SK-N-MC (cell line): ENCODE measurements at regions not wholly inside any gene's neighbourhood (a gene's known extent, or its start where the extent isn't known, plus 50 kb on each side); places are given as distances from the start of the nearest gene placed in this dataset.
"Not testable (repeated sequence)": the region's sequence is repeated elsewhere in the genome, so short reads cannot be mapped to it uniquely, and the experiment has no call there.

Experiments used
- FOXP2 ChIP-seq: optimal IDR thresholded peaks from 2 replicates; pipeline ENCODE3; 2011; ENCODE audit warnings: mild to moderate bottlenecking, moderate library complexity; ENCODE audit not compliant: insufficient read depth; ENCODE audit errors: extremely low read length, control extremely low read depth
- POLR2AphosphoS5 ChIP-seq: IDR thresholded peaks from 2 replicates; pipeline ENCODE4 v1.6.1; 2012; ENCODE audit warnings: mild to moderate bottlenecking, low read depth, low read length, borderline replicate concordance

- TF ChIP-seq POLR2AphosphoS5, FOXP2: not testable (repeated sequence)
These were observed 104.7 kb upstream of the CCZ1B start for GRCh38 chr7:6930787-6931186.
